HG03280 (cell line): ENCODE measurements at regions not wholly inside any gene's neighbourhood (a gene's known extent, or its start where the extent isn't known, plus 50 kb on each side); places are given as distances from the start of the nearest gene placed in this dataset.
"Not testable (repeated sequence)": the region's sequence is repeated elsewhere in the genome, so short reads cannot be mapped to it uniquely, and the experiment has no call there.

Source experiments
- ATAC-seq: cut with Tn5 transposase; IDR thresholded peaks from one replicate; pipeline ENCODE4 v1.9.1; 2021; ENCODE audit warnings: mild to moderate bottlenecking, moderate library complexity; ENCODE audit not compliant: unreplicated experiment

GRCh38 chr4:187826725-187827124 lies 168.8 kb upstream of the ZFP42 start:
- ATAC-seq, result no peak

GRCh38 chr4:187827631-187828030 lies 167.9 kb upstream of the ZFP42 start:
- no peak for ATAC-seq

GRCh38 chr4:187839765-187840164 lies 155.8 kb upstream of the ZFP42 start:
- no peak for ATAC-seq

- ATAC-seq, result no peak
These were observed 154.8 kb upstream of the ZFP42 start for GRCh38 chr4:187840814-187841213.

GRCh38 chr4:187849556-187850225 lies 145.9 kb upstream of the ZFP42 start:
- no peak for ATAC-seq

- no peak for ATAC-seq
These were observed 129.7 kb upstream of the ZFP42 start for GRCh38 chr4:187865914-187866313.

- no peak for ATAC-seq
These were observed 112.5 kb upstream of the ZFP42 start for GRCh38 chr4:187883049-187883448.

GRCh38 chr4:187883836-187884475 lies 111.6 kb upstream of the ZFP42 start:
- ATAC-seq, result no peak

- no peak for ATAC-seq
These were observed 107.7 kb upstream of the ZFP42 start for GRCh38 chr4:187887906-187888305.

- no peak for ATAC-seq
These were observed 105.9 kb upstream of the ZFP42 start for GRCh38 chr4:187889651-187890050.

GRCh38 chr4:187893418-187893817 lies 102.2 kb upstream of the ZFP42 start:
- ATAC-seq, result no peak

- ATAC-seq, result no peak
These were observed 92.5 kb upstream of the ZFP42 start for GRCh38 chr4:187903106-187903505.

- ATAC-seq, result no peak
These were observed 91.9 kb upstream of the ZFP42 start for GRCh38 chr4:187903700-187904099.

GRCh38 chr4:187908079-187908561 lies 87.5 kb upstream of the ZFP42 start:
- ATAC-seq, result no peak

- no peak for ATAC-seq
These were observed 86.8 kb upstream of the ZFP42 start for GRCh38 chr4:187908731-187909130.

- no peak for ATAC-seq
These were observed 84.8 kb upstream of the ZFP42 start for GRCh38 chr4:187910741-187911140.

- not testable (repeated sequence) for ATAC-seq
These were observed 80.2 kb upstream of the ZFP42 start for GRCh38 chr4:187915406-187915805.

- ATAC-seq, result no peak
These were observed 75.6 kb upstream of the ZFP42 start for GRCh38 chr4:187919966-187920365.

GRCh38 chr4:187921946-187922623 lies 73.5 kb upstream of the ZFP42 start:
- no peak for ATAC-seq

- ATAC-seq, result no peak
These were observed 66.5 kb upstream of the ZFP42 start for GRCh38 chr4:187929024-187929423.

GRCh38 chr4:187934766-187935165 lies 60.8 kb upstream of the ZFP42 start:
- ATAC-seq, result no peak

GRCh38 chr4:187937557-187937956 lies 58.0 kb upstream of the ZFP42 start:
- ATAC-seq, result no peak
